HG03175 (cell line): ENCODE measurements at regions not wholly inside any gene's neighbourhood (a gene's known extent, or its start where the extent isn't known, plus 50 kb on each side); places are given as distances from the start of the nearest gene placed in this dataset.
A peak's percentile ranks its signal among the peaks of the same experiment; 100 is the strongest.
"Not testable (repeated sequence)": the region's sequence is repeated elsewhere in the genome, so short reads cannot be mapped to it uniquely, and the experiment has no call there.

Experiments used
- ATAC-seq: cut with Tn5 transposase; IDR thresholded peaks from one replicate; pipeline ENCODE4 v1.9.1; 2021; ENCODE audit warnings: mild to moderate bottlenecking, moderate library complexity; ENCODE audit not compliant: unreplicated experiment

DNA sequence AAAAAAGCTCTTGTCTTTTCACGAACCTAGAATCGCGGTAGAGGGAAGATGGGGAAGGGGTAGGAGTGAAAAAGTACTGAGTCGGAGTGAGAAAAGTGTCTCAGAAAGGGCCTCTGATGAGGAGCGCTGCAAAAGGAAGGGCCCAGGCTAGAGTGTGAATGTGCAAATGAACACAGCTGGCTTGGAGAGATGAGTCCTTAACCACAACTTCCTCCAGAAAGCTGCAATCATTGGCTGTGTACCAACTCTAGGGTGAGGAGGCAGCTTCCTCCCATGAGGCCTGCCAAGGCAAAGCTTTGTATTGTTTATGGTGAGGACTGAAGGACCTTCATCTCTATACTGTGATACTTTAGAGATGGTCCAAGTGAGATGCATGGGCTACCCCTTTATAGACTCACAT, 566.9 kb upstream of the ANO5 start:
- ATAC-seq = no peak

GRCh38 chr11:21628641-21629040, 564.2 kb upstream of the ANO5 start:
- ATAC-seq = no peak

DNA sequence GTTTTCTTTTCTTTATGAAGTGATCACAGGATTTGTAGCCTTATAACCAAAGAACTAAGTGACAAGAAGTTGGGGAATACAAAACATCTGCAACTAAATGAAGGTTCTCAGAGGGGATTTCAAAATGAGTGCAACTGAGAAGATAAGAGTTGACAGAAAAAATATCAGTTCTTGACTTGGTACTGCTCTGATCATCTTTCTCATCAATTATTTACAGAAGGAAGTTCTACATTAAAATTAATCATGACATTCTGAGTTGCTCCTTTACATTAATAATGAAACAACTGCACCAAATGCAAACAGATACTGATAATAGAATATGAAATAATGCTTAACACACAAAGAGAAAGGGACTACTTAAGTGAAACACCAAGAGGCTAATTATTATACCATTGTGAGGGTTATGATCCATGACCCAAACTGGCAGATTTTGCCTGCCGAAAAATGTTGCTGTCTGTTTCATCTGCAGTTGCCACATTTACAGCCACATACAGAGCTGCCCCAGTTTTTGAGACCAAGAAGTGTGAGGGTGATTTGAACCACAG, 561.9 kb upstream of the ANO5 start:
- peak; percentile 55 for ATAC-seq

DNA sequence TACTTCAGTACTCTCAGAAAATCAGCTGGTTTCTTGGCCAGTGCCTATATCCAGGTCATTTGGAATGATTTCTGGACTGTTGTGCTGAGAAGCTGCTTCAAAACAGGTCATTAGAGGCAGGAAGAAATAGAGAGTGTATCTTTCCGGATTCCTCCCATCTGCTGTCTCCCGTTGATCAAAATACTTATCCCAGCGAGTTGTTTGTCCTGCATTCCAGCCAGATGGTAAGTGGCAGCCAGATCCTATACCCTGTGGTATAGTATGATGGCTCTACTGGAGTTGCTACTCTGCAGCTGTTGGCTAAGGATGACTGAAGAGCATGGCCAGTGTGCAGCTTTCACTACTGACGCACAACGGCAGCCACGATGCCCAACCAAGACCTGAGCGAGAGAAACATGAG, 560.9 kb upstream of the ANO5 start:
- no peak for ATAC-seq

DNA sequence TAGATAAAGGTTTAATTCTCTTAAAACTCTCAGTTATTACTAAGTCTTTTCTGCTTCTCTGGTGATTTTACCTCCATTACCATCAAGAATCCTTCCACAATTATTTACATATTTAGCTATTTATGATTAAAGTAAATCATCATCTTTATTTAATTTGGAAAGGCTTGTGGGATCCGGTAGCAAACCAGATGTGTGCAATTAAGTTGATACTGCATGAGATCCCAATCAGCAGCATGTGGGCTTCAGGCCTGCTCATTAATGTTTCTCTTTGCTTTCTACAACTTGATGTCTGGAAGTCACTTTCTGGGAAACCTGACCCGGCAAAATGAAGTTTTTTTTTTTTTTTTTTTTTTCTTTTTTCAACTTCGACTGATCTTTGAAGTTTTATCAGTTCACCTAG, 558.4 kb upstream of the ANO5 start:
- ATAC-seq = no peak

DNA sequence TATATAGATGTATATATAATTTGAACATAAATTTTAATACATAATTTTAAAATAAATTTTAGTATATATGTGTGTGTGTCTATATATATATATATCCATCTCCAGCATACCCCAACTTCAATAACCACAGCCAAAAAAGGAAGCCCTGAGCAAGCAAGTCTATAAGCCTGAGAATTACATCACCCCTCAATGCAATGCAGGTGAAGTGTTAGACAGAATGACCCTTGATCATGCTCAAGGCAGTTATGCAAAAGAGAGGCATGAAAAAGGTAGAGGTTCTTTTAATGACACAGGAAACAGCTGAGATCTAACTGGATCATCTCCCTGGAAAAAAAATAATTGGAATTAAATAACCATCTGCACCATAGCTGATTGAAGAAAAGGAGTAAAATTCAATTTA, 557.9 kb upstream of the ANO5 start:
- ATAC-seq = no peak

DNA sequence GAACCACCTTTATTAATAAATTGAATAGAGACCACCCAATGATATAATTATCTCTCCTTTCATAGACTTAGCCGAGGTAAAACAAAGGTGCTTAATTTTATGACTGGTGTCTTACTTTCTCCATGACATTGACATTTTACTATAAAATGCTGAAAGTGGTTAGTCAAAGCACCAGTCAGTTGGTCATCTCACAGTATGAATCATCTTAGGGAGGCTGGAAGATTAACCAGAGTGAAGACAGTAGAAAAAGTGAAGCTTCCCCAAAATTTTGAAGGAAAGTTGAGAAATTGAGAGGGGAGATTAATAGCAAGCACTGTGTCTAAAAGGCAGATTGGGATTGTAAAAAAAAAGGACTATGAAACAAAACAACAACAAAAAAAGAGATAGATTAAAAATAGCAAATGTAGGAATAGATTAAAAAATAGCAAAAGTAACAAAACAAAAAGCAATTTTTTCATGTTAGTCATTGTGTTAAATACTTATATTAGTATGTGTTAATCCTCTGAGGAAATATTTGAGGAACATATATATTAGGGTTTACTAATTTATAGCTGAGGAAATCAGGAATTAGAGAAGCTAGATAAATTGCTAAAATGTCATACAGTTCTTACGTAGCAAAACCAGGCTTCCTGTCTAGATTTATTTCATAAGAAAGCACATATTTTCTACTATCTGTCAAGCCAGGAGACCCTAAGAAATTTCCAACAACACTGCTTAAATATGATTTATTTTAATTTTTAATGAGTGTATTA, 557.3 kb upstream of the ANO5 start:
- ATAC-seq = no peak

GRCh38 chr11:21636561-21636960, 556.3 kb upstream of the ANO5 start:
- no peak for ATAC-seq

- ATAC-seq = no peak
Measured at GRCh38 chr11:21640491-21640890, 552.4 kb upstream of the ANO5 start.

DNA sequence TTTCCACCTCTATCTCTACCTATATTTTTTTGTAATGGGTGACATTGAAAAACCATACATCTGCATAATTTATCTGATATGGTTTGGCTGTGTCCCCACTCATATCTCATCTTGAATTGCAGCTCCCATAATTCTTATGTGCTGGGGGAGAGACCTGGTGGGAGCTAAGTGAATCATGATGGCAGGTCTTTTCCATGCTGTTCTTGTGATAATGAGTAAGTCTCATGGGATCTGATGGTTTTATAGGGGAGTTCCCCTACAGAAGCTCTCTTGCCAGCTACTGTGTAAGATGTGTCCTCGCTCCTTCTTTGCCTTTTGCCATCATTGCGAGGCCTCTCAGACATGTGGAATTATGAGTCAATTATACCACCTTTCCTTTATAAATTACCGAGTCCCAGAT, 551.0 kb upstream of the ANO5 start:
- ATAC-seq = no peak

GRCh38 chr11:21646351-21646750, 546.5 kb upstream of the ANO5 start:
- no peak for ATAC-seq

DNA sequence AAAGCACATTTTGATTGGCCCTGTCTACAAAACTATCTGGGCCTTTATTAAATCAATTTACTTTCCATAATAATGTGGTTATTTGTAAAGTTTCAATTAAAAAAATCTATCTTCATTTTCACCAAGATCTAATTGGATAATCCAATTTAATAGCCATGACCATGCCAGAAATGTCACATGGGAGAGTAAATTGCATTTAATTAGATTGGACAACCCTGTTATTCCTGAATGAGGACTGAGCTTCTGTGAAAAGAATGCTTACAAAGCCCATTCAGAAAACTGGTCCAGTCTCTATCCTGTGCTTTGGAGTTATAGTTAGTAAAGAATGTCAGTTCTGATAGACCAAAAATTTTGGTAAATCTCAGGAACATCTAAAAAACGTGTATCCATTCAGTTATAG, 541.9 kb upstream of the ANO5 start:
- ATAC-seq = no peak

GRCh38 chr11:21653951-21654421, 538.9 kb upstream of the ANO5 start:
- no peak for ATAC-seq

DNA sequence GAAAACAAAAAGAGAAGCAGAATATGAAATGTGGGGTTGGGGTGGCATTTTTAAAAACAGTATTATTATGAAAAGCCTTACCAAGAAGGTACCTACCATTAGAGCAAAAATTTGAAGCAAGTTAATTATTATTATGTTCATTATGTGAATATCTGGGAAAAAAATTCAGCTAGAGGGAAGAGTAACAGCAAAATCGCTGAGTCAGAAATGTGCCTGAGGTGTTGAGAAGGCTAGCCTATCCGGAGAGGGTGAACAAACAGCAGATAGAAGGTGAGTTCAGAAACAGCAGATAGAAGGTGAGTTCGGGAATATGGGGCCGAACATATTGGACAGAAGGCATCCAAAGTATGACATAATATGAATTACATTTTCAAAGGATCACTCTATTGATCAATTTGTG, 536.8 kb upstream of the ANO5 start:
- ATAC-seq = no peak

DNA sequence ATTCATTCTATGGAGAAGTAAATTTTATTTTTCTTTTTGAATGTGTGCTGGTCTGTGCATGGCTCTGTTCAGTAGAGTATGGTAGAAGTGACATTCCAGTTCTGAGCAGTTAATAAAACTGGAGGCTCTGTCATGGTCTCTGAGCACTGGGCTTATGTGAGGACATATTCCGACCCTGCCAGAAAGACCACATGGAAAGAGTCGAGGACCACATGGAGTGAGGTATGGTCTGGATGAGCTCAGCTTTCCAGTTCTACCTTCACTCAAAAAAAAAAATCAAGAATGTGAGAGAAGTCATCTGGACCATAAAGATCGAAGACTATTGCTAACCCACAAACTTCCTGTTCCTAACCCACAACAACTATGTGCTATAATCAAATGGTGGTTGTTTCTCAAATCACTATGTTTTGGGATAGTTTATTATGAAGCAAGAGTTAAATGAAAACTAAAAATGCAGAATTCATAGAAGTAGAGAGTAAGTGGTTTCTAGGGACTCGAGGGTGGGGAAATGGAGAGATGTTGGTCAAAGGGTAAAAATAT, 534.2 kb upstream of the ANO5 start:
- no peak for ATAC-seq

- ATAC-seq = not testable (repeated sequence)
Measured at GRCh38 chr11:21659377-21659776, 533.5 kb upstream of the ANO5 start.

GRCh38 chr11:21659961-21660360, 532.9 kb upstream of the ANO5 start:
- no peak for ATAC-seq

- no peak for ATAC-seq
Measured at GRCh38 chr11:21675049-21675616, 517.8 kb upstream of the ANO5 start.

DNA sequence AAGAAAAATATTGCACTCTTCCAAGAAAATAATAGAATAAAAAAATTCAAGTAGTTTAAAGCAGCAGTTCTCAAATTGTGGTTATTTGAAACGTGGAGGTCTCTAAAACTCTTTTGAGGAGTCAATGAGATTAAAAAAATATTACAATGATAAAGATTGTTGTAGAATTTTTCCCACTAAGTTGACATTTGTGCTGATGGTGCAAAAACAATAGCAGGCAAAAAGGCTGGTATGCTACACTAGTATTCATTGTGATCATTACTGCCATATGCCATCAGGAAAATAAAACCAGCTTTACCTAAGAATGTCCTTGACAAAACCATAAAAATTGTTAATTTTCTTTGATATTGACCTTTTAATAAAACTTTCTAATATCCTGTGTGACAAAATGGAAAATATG, 505.2 kb upstream of the ANO5 start:
- no peak for ATAC-seq

- ATAC-seq = no peak
Measured at GRCh38 chr11:21704539-21704938, 488.3 kb upstream of the ANO5 start.

- ATAC-seq = no peak
Measured at GRCh38 chr11:21707116-21707739, 485.7 kb upstream of the ANO5 start.

DNA sequence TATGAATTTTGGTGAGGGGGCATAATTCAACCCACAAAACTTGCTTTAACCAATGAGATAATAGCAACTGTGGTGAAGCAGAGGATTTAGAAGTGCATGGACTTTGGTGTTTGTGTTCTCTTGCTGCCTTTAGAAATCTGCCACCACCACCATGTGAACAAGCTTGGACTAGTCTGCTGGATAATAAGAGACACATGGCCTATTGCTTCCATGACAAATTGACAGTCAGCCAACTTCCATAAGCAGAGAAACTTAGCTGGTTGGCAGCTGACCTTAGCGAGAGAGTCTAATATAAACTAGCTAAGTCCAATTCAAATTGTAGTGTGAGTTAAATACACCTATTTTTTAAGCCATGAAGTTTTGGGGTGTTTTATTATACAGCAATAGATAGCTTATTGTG, 482.1 kb upstream of the ANO5 start:
- ATAC-seq = no peak
